ENCODE measurements at regions not wholly inside any gene's neighbourhood (a gene's known extent, or its start where the extent isn't known, plus 50 kb on each side); places are given as distances from the start of the nearest gene placed in this dataset.

- H3K36me3 ChIP-seq (ENCODE audit: control insufficient read depth in 2 of 4, insufficient read depth in 4 of 4, low read length in 3 of 4) = no peaks in the 10 kb centered on the region
- no peak overlapping the region for H3K4ac ChIP-seq (replicated peaks; ENCODE audit: insufficient read length, low read depth, low read length)
- H3K14ac ChIP-seq (ENCODE audit: insufficient read length) = no peak overlapping the region
- H3K9ac ChIP-seq (replicated peaks in 1 of 4; ENCODE audit: extremely low read depth in 1 of 4, low read depth in 3 of 4, low read length in 3 of 4) = no peak overlapping the region
- H2BK5ac ChIP-seq (ENCODE audit: low read depth, low read length) = no peak overlapping the region
- H3K4me3 ChIP-seq (ENCODE audit: extremely low read depth in 1 of 4, insufficient read depth in 2 of 4, low read depth in 3 of 4, low read length in 4 of 4) = no peak overlapping the region
- ChIA-PET CTCF (ENCODE audit: partially characterized antibody) (interaction anchor here (0.9 to 1.1 kb wide), 3 partner anchors 56 to 1017 kb away, joined by 3 to 4 read pairs (median 3); no protein-coding TSS in a partner anchor), POLR2A (ENCODE audit: partially characterized antibody) (no interaction called here)
- H3K9me3 ChIP-seq (ENCODE audit: insufficient read depth in 2 of 2, low read depth in 1 of 2, low read length in 1 of 2) = no peaks in the 10 kb centered on the region
- DNase-seq (ENCODE audit: low read depth in 1 of 2, low spot score in 2 of 2) (no peak), FAIRE-seq (no peak)
- no peaks in the 10 kb centered on the region for H3K27me3 ChIP-seq (replicated peaks in 1 of 4; ENCODE audit: control insufficient read depth in 3 of 4, extremely low read depth in 1 of 4, insufficient read depth in 3 of 4, low read length in 3 of 4)
- WGBS, 2 experiments (ENCODE audit: extremely low coverage in 1 of 2, insufficient coverage in 1 of 2, insufficient read length in 1 of 2, insufficient replicate concordance in 2 of 2, low coverage in 1 of 2, low lambda C conversion rate in 2 of 2, missing lambda C conversion rate in 1 of 2) = 88% methylated on average over 4 of the region's 4 CpGs; no CpG with 5 or more reads in 1 of the 2 experiments
- H2BK20ac ChIP-seq (ENCODE audit: low read length) = no peak overlapping the region
- no peak overlapping the region for H4K8ac ChIP-seq (ENCODE audit: extremely low read depth, insufficient read depth, low read length)
- no peak overlapping the region for H2BK12ac ChIP-seq (ENCODE audit: low read depth, low read length)
- H2BK15ac ChIP-seq (ENCODE audit: low read length) = no peak overlapping the region
- no peak overlapping the region for H2BK120ac ChIP-seq (replicated peaks; ENCODE audit: low read depth, low read length)
- H2AFZ ChIP-seq (ENCODE audit: low read length) = no peak overlapping the region
- H2AK5ac ChIP-seq (ENCODE audit: low read depth, low read length) = no peak overlapping the region
- no peaks in the 10 kb centered on the region for H3K23me2 ChIP-seq (ENCODE audit: low read depth, low read length)
- H3K18ac ChIP-seq (ENCODE audit: extremely low read depth, low read length) = no peak overlapping the region
- H3K56ac ChIP-seq (replicated peaks; ENCODE audit: insufficient read length, low read depth, low read length) = no peak overlapping the region
- H3K23ac ChIP-seq (ENCODE audit: insufficient read length) = no peak overlapping the region
- TF ChIP-seq EZH2 (IDR thresholded peaks at IDR 0.05; ENCODE audit: low read depth, low read length, severe bottlenecking) (no peak), FOSL1 (IDR thresholded peaks at IDR 0.05; ENCODE audit: insufficient read depth, low read depth, low read length) (no peak), TCF12 (IDR thresholded peaks at IDR 0.05; ENCODE audit: low read depth, low read length) (no peak), NANOG (IDR thresholded peaks at IDR 0.05; ENCODE audit: insufficient read depth, low read depth, low read length, poor library complexity, severe bottlenecking) (no peak), TBP (IDR thresholded peaks at IDR 0.05; ENCODE audit: low read depth, low read length) (no peak), PHF8 (conservative IDR thresholded peaks at IDR 0.05; ENCODE audit: low read depth, low read length) (no peak), SIX5 (IDR thresholded peaks at IDR 0.05; ENCODE audit: low read depth, low read length) (no peak), JUN (IDR thresholded peaks at IDR 0.05; ENCODE audit: low read depth, low read length) (no peak), POU5F1 (IDR thresholded peaks at IDR 0.05; ENCODE audit: low read depth, low read length) (no peak), RBBP5 (IDR thresholded peaks at IDR 0.05; ENCODE audit: borderline replicate concordance, low read depth, low read length) (no peak), CREB1 (IDR thresholded peaks at IDR 0.05) (no peak)
- TF ChIP-seq, protein P1, sequence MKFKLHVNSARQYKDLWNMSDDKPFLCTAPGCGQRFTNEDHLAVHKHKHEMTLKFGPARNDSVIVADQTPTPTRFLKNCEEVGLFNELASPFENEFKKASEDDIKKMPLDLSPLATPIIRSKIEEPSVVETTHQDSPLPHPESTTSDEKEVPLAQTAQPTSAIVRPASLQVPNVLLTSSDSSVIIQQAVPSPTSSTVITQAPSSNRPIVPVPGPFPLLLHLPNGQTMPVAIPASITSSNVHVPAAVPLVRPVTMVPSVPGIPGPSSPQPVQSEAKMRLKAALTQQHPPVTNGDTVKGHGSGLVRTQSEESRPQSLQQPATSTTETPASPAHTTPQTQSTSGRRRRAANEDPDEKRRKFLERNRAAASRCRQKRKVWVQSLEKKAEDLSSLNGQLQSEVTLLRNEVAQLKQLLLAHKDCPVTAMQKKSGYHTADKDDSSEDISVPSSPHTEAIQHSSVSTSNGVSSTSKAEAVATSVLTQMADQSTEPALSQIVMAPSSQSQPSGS (IDR thresholded peaks at IDR 0.05; ENCODE audit: low read length) = no peak
- no peaks in the 10 kb centered on the region for H3K79me1 ChIP-seq (ENCODE audit: low read depth, low read length)
- H3K4me1 ChIP-seq (replicated peaks in 1 of 4; ENCODE audit: control insufficient read depth in 3 of 4, insufficient read depth in 4 of 4, low read length in 3 of 4) = peaks cover 0 to 4% (median 4%) of the 10 kb centered on the region in 4 experiments; a peak in 2 of 7 replicates
- H4K20me1 ChIP-seq (replicated peaks in 1 of 2; ENCODE audit: control insufficient read depth in 1 of 2, insufficient read depth in 2 of 2, low read length in 2 of 2) = no peaks in the 10 kb centered on the region
- no peaks in the 10 kb centered on the region for H3K79me2 ChIP-seq (ENCODE audit: control insufficient read depth in 1 of 2, insufficient read depth in 2 of 2, low read length in 2 of 2)
- H3K27ac ChIP-seq (ENCODE audit: low read depth, low read length) = no peak overlapping the region
- no peak overlapping the region for H4K91ac ChIP-seq (replicated peaks; ENCODE audit: insufficient read length, low read length)
- H3K4me2 ChIP-seq (ENCODE audit: insufficient read depth in 1 of 2, low read depth in 2 of 2, low read length in 2 of 2) = no peak overlapping the region
- H4K5ac ChIP-seq (ENCODE audit: insufficient read length, low read depth, low read length) = no peak overlapping the region
Measured at GRCh38 chr3:102617381-102617780, 182.6 kb downstream of the ZPLD1 start.
